ENCODE measurements at regions not wholly inside any gene's neighbourhood (a gene's known extent, or its start where the extent isn't known, plus 50 kb on each side); places are given as distances from the start of the nearest gene placed in this dataset.

GRCh38 chr4:29636961-29637360 lies 1083.2 kb upstream of the PCDH7 start:
- FAIRE-seq (no peak), DNase-seq (ENCODE audit: low read depth in 1 of 2, low spot score in 2 of 2) (no peak)
- no peaks in the 10 kb centered on the region for H3K9me3 ChIP-seq (ENCODE audit: insufficient read depth in 2 of 2, low read depth in 1 of 2, low read length in 1 of 2)
- H4K5ac ChIP-seq (ENCODE audit: insufficient read length, low read depth, low read length): no peak overlapping the region
- H3K27me3 ChIP-seq (replicated peaks in 1 of 4; ENCODE audit: control insufficient read depth in 3 of 4, extremely low read depth in 1 of 4, insufficient read depth in 3 of 4, low read length in 3 of 4): no peaks in the 10 kb centered on the region
- H3K4ac ChIP-seq (replicated peaks; ENCODE audit: insufficient read length, low read depth, low read length): no peak overlapping the region
- H2BK5ac ChIP-seq (ENCODE audit: low read depth, low read length): no peak overlapping the region
- H2BK15ac ChIP-seq (ENCODE audit: low read length): no peak overlapping the region
- no peak overlapping the region for H3K27ac ChIP-seq (ENCODE audit: low read depth, low read length)
- H3K18ac ChIP-seq (ENCODE audit: extremely low read depth, low read length): no peak overlapping the region
- no peak overlapping the region for H2BK120ac ChIP-seq (replicated peaks; ENCODE audit: low read depth, low read length)
- no peak overlapping the region for H2AK5ac ChIP-seq (ENCODE audit: low read depth, low read length)
- H2AFZ ChIP-seq (ENCODE audit: low read length): no peak overlapping the region
- 62% methylated on average over 3 of the region's 3 CpGs; no CpG with 5 or more reads in 1 of the 2 experiments for WGBS, 2 experiments (ENCODE audit: extremely low coverage in 1 of 2, insufficient coverage in 1 of 2, insufficient read length in 1 of 2, insufficient replicate concordance in 2 of 2, low coverage in 1 of 2, low lambda C conversion rate in 2 of 2, missing lambda C conversion rate in 1 of 2)
- H3K9ac ChIP-seq (replicated peaks in 1 of 4; ENCODE audit: extremely low read depth in 1 of 4, low read depth in 3 of 4, low read length in 3 of 4): peak overlapping the region in 1 of 4 experiments; percentile 8; a peak in 1 of 7 replicates
- no peak for TF ChIP-seq NRF1 (IDR thresholded peaks at IDR 0.05; ENCODE audit: low read depth, low read length)
- TF ChIP-seq CHD1 (IDR thresholded peaks at IDR 0.05; ENCODE audit: low read depth, low read length): no peak
- TF ChIP-seq BCL11A (IDR thresholded peaks at IDR 0.05; ENCODE audit: low read depth in 2 of 2, low read length in 2 of 2): no peak
- no peak for TF ChIP-seq RBBP5 (IDR thresholded peaks at IDR 0.05; ENCODE audit: borderline replicate concordance, low read depth, low read length)
- no peaks in the 10 kb centered on the region for H3K36me3 ChIP-seq (ENCODE audit: control insufficient read depth in 2 of 4, insufficient read depth in 4 of 4, low read length in 3 of 4)
- H4K91ac ChIP-seq (replicated peaks; ENCODE audit: insufficient read length, low read length): no peak overlapping the region
- no peak overlapping the region for H2BK12ac ChIP-seq (ENCODE audit: low read depth, low read length)
- no peaks in the 10 kb centered on the region for H4K20me1 ChIP-seq (replicated peaks in 1 of 2; ENCODE audit: control insufficient read depth in 1 of 2, insufficient read depth in 2 of 2, low read length in 2 of 2)
- H3K4me3 ChIP-seq (ENCODE audit: extremely low read depth in 1 of 4, insufficient read depth in 2 of 4, low read depth in 3 of 4, low read length in 4 of 4): no peak overlapping the region
- H3K23ac ChIP-seq (ENCODE audit: insufficient read length): no peak overlapping the region
- no peak overlapping the region for H4K8ac ChIP-seq (ENCODE audit: extremely low read depth, insufficient read depth, low read length)
- no peaks in the 10 kb centered on the region for H3K4me1 ChIP-seq (replicated peaks in 1 of 4; ENCODE audit: control insufficient read depth in 3 of 4, insufficient read depth in 4 of 4, low read length in 3 of 4)
- ChIA-PET CTCF (ENCODE audit: partially characterized antibody) (no interaction called here), POLR2A (ENCODE audit: partially characterized antibody) (no interaction called here)
- H3K14ac ChIP-seq (ENCODE audit: insufficient read length): no peak overlapping the region
- no peak overlapping the region for H2BK20ac ChIP-seq (ENCODE audit: low read length)
- H3K79me1 ChIP-seq (ENCODE audit: low read depth, low read length): no peaks in the 10 kb centered on the region
- H3K79me2 ChIP-seq (ENCODE audit: control insufficient read depth in 1 of 2, insufficient read depth in 2 of 2, low read length in 2 of 2): no peaks in the 10 kb centered on the region
- H3K56ac ChIP-seq (replicated peaks; ENCODE audit: insufficient read length, low read depth, low read length): no peak overlapping the region
- no peak overlapping the region for H3K4me2 ChIP-seq (ENCODE audit: insufficient read depth in 1 of 2, low read depth in 2 of 2, low read length in 2 of 2)
- no peaks in the 10 kb centered on the region for H3K23me2 ChIP-seq (ENCODE audit: low read depth, low read length)
